GM19397 (cell line): ENCODE measurements at regions not wholly inside any gene's neighbourhood (a gene's known extent, or its start where the extent isn't known, plus 50 kb on each side); places are given as distances from the start of the nearest gene placed in this dataset.

ENCODE experiments used
- ATAC-seq: cut with Tn5 transposase; IDR thresholded peaks from one replicate; pipeline ENCODE4 v1.9.1; 2021; ENCODE audit warnings: mild to moderate bottlenecking, moderate library complexity; ENCODE audit not compliant: unreplicated experiment

GRCh38 chr12:92336641-92337040 is 191.0 kb upstream of the BTG1 start:
- no peak for ATAC-seq

DNA sequence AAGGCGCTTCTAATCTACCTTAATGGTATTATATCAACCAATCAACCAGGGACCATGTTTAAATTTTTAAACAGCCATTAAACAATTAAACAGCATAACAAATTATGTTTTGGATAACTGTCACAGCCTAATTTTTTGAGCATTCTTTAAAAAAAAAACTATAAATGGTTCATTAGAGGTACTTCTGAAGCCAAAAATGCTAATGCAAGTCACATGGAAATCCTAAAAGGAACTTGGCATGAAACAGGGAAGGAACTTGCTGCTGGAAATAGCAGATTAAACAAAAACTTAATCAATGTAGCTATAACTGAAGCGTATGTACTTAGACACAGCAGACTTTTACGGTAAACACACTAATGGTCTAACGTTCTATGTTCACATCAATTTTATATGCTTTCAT is 190.2 kb upstream of the BTG1 start:
- ATAC-seq, result no peak

DNA sequence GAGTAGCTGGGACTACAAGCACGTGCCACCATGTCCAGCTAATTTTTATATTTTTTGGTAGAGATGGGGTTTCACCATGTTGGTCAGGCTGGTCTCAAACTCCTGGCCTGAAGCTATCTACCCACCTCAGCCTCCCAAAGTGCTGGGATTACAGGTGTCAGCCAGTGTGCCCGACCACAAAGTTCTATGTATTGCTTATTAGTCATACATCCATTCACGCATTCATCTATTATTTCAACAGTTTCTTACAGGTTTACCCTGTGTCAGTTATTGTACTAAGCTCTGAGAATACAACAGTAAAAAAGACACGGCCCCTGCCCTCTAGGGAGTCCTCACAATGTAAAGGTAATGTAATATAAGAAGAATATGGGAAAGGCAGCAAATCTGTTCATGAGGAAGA is 188.9 kb upstream of the BTG1 start:
- no peak for ATAC-seq

DNA sequence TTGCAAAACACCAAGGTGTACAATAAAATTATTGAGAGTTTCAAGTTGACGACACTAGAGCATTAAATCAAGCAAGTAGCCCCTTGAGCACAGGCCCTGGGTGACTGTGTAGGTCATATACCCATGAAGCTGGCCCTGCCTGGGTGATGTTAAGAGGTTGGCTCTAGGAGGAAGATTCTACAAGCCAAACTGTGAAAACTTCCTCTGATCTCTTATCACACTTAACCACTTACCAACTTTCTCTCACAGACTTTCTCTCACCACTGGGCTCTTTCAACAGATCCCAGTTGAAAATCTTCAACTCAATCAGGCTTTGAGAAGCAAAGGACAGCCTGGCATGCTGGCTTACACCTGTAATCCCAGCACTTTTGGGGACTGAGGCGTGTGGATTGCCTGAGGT is 186.9 kb upstream of the BTG1 start:
- no peak for ATAC-seq

- ATAC-seq, result no peak
Measured at GRCh38 chr12:92331383-92331782, 185.7 kb upstream of the BTG1 start.

- no peak for ATAC-seq
Measured at GRCh38 chr12:92330654-92331053, 185.0 kb upstream of the BTG1 start.

GRCh38 chr12:92326877-92327276 is 181.2 kb upstream of the BTG1 start:
- ATAC-seq, result no peak

DNA sequence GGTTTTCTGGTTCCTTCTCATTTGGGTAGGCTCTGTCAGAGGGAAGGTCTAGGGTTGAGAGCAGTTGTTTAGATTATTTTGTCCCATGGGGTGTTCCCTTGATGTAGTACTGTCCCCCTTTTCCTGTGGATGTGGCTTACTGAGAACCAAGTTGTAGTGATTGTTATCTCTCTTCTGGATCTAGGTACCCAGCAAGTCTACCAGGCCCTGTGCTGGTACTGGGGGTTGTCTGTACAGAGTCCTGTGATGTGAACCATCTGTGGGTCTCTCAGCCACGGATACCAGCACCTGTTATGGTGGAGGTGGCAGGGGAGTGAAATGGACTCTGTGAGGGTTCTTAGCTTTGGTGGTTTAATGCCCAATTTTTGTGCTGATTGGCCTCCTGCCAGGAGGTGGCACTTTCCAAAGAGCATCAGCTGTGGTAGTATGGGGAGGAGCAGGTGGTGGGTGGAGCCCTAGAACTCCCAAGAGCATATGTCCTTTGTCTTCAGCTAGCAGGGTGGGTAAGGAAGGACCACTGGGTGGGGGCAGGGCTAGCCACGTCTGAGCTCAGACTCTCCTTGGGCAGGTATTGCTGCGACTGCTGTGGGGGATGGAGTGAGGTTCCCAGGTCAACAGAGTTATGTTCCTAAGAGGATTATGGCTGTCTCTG is 179.3 kb upstream of the BTG1 start:
- no peak for ATAC-seq

DNA sequence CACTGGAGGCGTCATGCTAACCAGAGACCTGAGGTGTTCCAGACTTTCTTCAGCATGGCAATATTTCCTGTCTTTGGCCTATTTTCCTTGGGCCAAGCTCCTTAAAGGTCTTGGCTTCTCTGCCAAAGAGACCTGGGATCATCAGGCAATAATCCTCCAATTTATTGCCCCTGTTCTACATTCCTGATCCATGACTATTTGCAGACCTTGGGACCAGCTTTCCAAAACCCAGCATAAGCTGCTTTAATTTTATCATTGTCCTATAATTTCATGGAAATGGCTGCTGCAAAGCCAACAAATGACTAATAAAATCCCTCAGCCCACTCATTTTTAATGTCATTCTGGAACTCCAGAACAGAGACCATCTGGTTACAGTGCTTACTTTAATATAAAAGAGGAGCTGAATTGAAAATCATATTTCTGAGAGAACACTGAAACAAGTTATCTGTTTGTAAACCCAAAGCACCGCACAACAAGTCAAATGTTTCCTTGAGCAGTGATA is 166.9 kb upstream of the BTG1 start:
- no peak for ATAC-seq

GRCh38 chr12:92304371-92305055 is 158.9 kb upstream of the BTG1 start:
- ATAC-seq, result no peak

GRCh38 chr12:92302041-92302829 is 156.6 kb upstream of the BTG1 start:
- ATAC-seq, result no peak

DNA sequence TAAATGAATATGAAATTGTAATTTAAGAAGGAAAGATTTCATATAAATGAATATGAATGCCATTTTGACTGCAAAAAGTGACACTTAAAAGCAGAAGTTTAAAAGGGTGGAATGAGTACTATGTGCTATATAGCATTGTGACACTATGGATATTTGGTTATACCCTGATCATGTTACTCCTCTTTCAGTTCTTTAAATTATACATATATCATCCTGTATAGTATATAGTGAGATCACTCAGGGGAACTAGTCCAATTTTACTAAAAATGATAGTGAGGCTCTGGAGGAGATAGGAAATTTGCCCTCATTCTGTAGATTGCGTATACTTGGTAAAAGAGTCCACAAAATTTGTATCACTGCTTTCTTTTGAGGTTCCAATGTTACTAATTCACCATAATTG is 155.7 kb upstream of the BTG1 start:
- no peak for ATAC-seq

DNA sequence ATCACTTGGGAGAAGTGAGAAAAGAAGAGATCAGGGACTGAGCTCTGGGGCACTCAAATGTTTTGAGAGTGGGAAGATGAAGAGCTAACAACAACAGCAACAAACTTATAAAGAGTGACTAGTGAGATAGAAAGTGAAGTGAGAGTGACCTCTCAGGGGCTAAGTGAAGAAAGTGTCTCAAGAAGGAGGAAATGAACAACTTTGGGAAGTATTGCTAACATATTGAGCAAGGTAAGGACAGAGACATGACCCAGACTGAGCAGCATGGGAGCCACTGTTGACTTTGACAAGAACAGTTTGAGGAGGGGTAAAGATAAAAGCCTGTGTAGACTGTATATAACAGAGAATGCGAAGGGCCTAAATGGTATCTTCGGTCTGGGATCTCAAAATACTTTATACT is 155.1 kb upstream of the BTG1 start:
- no peak for ATAC-seq

DNA sequence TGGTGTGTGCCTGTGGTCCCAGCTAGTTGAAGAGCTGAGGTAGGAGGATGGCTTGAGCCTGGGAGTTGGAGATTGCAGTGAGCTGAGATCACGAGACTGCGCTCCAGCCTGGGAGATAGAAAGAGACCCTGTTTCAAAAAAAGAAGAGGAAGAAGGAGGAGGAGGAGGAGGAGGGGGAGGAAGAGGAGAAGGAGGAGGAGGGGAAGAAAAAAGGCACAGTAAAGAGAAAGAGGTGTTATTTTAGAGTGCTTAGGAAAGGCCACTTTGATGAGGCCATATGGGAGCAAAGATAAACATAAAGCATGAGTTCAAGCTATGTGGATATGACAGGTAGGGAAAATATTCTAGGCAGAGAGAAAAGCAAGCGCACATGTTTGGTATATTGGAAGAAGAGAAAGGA is 154.1 kb upstream of the BTG1 start:
- no peak for ATAC-seq

DNA sequence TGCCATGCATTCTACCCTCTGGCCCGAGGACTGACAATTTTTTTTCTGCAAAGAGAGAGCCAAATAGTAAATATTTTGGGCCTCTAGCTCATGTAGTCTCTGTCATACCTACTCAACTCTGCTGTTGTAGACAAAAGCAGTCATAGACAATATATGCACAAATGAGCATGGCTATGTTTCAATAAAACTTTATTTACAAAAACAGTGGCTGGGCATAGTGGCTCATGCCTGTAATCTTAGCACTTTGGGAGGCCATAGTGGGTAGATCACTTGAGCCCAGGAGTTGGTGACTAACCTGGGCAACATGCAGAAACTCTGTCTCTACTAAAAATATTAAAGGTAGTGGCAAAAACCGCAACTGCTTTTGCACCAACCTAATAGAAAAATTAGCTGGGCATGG is 153.7 kb upstream of the BTG1 start:
- no peak for ATAC-seq

- ATAC-seq, result no peak
Measured at GRCh38 chr12:92297932-92298696, 152.5 kb upstream of the BTG1 start.

- ATAC-seq, result no peak
Measured at GRCh38 chr12:92297405-92297804, 151.8 kb upstream of the BTG1 start.

GRCh38 chr12:92295523-92295922 is 149.9 kb upstream of the BTG1 start:
- ATAC-seq, result no peak

- ATAC-seq, result no peak
Measured at GRCh38 chr12:92294676-92295440, 149.2 kb upstream of the BTG1 start.

GRCh38 chr12:92292016-92292415 is 146.4 kb upstream of the BTG1 start:
- ATAC-seq, result no peak
